ENCODE measurements at regions not wholly inside any gene's neighbourhood (a gene's known extent, or its start where the extent isn't known, plus 50 kb on each side); places are given as distances from the start of the nearest gene placed in this dataset.

DNA sequence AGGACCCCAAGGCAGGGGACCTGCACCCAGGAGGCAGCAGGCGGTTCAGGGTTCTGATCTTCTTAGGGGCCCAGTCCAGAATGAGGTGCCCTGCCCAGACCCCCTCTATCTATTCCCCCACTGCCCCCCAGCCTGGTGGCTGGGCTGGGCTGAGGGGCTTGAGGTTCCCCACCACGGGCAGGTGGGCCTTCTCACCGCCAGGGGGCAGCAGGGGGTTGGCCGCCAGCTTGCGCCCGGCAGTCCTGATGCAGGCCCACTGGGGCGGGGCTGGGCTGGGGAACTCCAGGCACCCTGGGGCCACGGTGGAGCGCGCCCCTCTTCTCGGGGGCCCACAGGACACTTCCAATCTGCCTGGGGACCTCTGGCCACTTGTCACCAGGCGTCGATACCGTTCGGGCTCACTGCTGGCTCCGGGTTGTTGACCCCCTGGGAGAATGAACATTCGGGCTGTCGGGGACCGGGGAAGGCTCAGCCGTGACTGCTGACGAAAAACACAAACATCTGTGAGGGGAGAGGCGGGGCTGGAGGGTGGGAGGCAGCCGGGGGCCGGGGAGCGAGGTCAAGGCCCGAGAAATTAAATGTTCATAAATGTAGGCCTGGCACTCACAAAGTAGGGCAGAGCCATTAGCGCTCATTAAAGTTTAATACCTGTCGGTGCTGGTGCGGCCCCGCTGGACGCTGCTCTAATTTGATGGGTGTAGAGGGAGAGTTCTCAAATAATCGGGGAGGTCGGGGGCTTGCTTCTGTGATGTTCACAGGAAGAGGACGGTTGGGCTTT lies 219.3 kb upstream of the GSE1 start:
- intact Hi-C loops (cut with micrococcal nuclease): no loop called here

DNA sequence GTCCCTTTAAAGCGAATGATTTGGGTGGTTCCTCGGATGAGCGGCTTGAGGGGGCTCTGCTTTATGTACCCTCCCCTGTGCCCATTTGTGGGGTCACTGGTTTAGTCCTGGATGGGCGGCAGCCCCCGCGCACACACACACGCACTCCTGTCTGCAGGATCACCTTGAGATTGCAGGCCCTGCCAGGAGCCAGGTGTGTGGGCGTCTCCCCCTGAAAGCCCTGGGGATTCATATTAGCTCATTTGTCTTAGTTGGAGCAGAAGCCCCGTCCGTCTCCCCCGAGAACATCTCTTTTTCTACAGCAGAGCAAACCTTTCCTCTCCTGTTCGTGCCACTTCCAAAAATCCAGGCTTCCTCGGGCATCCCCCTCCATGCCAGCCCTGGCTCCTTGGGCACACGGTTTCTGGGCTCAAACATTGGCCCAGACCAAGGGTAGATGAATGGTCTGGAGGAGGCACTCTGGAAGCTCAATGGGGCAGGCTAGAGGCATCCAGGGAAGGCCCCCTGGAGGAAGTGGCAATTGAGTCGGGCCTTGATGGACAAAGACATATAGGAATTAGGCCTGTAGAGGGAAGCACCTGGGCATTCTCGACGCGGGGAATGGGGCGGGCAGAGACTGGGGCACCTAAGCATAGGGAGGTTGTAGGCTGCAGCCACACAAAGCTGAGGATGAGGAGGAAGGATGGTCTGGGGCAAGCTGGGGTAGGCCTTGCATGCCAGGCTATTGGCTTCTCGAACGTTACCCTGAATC lies 218.5 kb upstream of the GSE1 start:
- no peak for DNase-seq
- H3K27me3 ChIP-seq (ENCODE audit: control insufficient read depth in 2 of 2, insufficient read depth in 2 of 2, low read length in 2 of 2): peaks cover 0 to 12% of the 10 kb centered on the region in 2 donors
- TF ChIP-seq, protein P1, sequence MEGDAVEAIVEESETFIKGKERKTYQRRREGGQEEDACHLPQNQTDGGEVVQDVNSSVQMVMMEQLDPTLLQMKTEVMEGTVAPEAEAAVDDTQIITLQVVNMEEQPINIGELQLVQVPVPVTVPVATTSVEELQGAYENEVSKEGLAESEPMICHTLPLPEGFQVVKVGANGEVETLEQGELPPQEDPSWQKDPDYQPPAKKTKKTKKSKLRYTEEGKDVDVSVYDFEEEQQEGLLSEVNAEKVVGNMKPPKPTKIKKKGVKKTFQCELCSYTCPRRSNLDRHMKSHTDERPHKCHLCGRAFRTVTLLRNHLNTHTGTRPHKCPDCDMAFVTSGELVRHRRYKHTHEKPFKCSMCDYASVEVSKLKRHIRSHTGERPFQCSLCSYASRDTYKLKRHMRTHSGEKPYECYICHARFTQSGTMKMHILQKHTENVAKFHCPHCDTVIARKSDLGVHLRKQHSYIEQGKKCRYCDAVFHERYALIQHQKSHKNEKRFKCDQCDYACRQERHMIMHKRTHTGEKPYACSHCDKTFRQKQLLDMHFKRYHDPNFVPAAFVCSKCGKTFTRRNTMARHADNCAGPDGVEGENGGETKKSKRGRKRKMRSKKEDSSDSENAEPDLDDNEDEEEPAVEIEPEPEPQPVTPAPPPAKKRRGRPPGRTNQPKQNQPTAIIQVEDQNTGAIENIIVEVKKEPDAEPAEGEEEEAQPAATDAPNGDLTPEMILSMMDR (IDR thresholded peaks at IDR 0.05): no peak
- peaks cover 0 to 2% (median 0%) of the 10 kb centered on the region in 7 donors for H3K9me3 Mint-ChIP-seq
- no peak overlapping the region for H3K4me2 ChIP-seq (replicated peaks; ENCODE audit: extremely low read depth, low read length, poor library complexity, severe bottlenecking)
- no peaks in the 10 kb centered on the region for H3K79me2 ChIP-seq (ENCODE audit: insufficient read depth, low read length)
- no peak overlapping the region for H2AFZ ChIP-seq (ENCODE audit: insufficient read depth, low read depth, low read length, poor library complexity, severe bottlenecking)
- no peaks in the 10 kb centered on the region for H3K9me3 ChIP-seq (replicated peaks in 1 of 2; ENCODE audit: control insufficient read depth in 1 of 2, insufficient read depth in 1 of 2, low read length in 2 of 2)
- no peaks in the 10 kb centered on the region for H3K36me3 Mint-ChIP-seq
- H3K27ac ChIP-seq (ENCODE audit: low read depth in 1 of 2, low read length in 2 of 2): no peak overlapping the region
- no peaks in the 10 kb centered on the region for H3K36me3 ChIP-seq (replicated peaks in 1 of 2; ENCODE audit: control insufficient read depth in 1 of 2, insufficient read depth in 2 of 2, low read length in 2 of 2)
- no peak overlapping the region for H3K4me3 Mint-ChIP-seq
- 93% methylated on average over 16 of the region's 21 CpGs for WGBS (ENCODE audit: insufficient coverage)
- no peaks in the 10 kb centered on the region for H3K4me1 ChIP-seq (ENCODE audit: control insufficient read depth in 1 of 2, insufficient read depth in 2 of 2, low read length in 2 of 2)
- H4K20me1 ChIP-seq (ENCODE audit: insufficient read depth, low read length): no peaks in the 10 kb centered on the region
- H3K27ac Mint-ChIP-seq: peak overlapping the region in 1 of 7 donors; percentile 32
- H3K4me1 Mint-ChIP-seq: no peaks in the 10 kb centered on the region
- H3K27me3 Mint-ChIP-seq (ENCODE audit: low read depth in 3 of 3): peaks cover 17 to 33% (median 20%) of the 10 kb centered on the region in 3 donors
- no peak overlapping the region for H3K4me3 ChIP-seq (replicated peaks in 1 of 3; ENCODE audit: low read depth in 2 of 3, low read length in 3 of 3)
- intact Hi-C loops (cut with micrococcal nuclease): no loop called here
- H3K9ac ChIP-seq (ENCODE audit: insufficient read depth, low read length, poor library complexity, severe bottlenecking): no peak overlapping the region

More for the DNA sequence above, 219.3 kb upstream of the GSE1 start:
- Histone ChIP-seq H3K27me3 (ENCODE audit: control insufficient read depth in 2 of 2, insufficient read depth in 2 of 2, low read length in 2 of 2) (peaks cover 0 to 12% of the 10 kb centered on the region in 2 donors), H3K4me1 (ENCODE audit: control insufficient read depth in 1 of 2, insufficient read depth in 2 of 2, low read length in 2 of 2) (no peaks in the 10 kb centered on the region), H3K4me2 (replicated peaks; ENCODE audit: extremely low read depth, low read length, poor library complexity, severe bottlenecking) (no peak overlapping the region), H4K20me1 (ENCODE audit: insufficient read depth, low read length) (no peaks in the 10 kb centered on the region), H3K4me3 (replicated peaks in 1 of 3; ENCODE audit: low read depth in 2 of 3, low read length in 3 of 3) (no peak overlapping the region), H2AFZ (ENCODE audit: insufficient read depth, low read depth, low read length, poor library complexity, severe bottlenecking) (no peak overlapping the region), H3K79me2 (ENCODE audit: insufficient read depth, low read length) (no peaks in the 10 kb centered on the region), H3K27ac (ENCODE audit: low read depth in 1 of 2, low read length in 2 of 2) (no peak overlapping the region), H3K36me3 (replicated peaks in 1 of 2; ENCODE audit: control insufficient read depth in 1 of 2, insufficient read depth in 2 of 2, low read length in 2 of 2) (no peaks in the 10 kb centered on the region), H3K9ac (ENCODE audit: insufficient read depth, low read length, poor library complexity, severe bottlenecking) (no peak overlapping the region), H3K9me3 (replicated peaks in 1 of 2; ENCODE audit: control insufficient read depth in 1 of 2, insufficient read depth in 1 of 2, low read length in 2 of 2) (no peaks in the 10 kb centered on the region)
- H3K27ac Mint-ChIP-seq: no peak overlapping the region
- peaks cover 0 to 2% (median 0%) of the 10 kb centered on the region in 7 donors for H3K9me3 Mint-ChIP-seq
- TF ChIP-seq, protein P1 (IDR thresholded peaks at IDR 0.05): peak; percentile 90
- no peaks in the 10 kb centered on the region for H3K4me1 Mint-ChIP-seq
- H3K27me3 Mint-ChIP-seq (ENCODE audit: low read depth in 3 of 3): peaks cover 17 to 33% (median 20%) of the 10 kb centered on the region in 3 donors
- WGBS (ENCODE audit: insufficient coverage): 70% methylated on average over 30 of the region's 34 CpGs
- peak; percentile 36 to 63 (median 42) for DNase-seq
- H3K36me3 Mint-ChIP-seq: no peaks in the 10 kb centered on the region
- no peak overlapping the region for H3K4me3 Mint-ChIP-seq

All from CD14-positive monocyte (primary cell).